Neural crest cell (in vitro differentiated cells): ENCODE measurements at regions not wholly inside any gene's neighbourhood (a gene's known extent, or its start where the extent isn't known, plus 50 kb on each side); places are given as distances from the start of the nearest gene placed in this dataset.

Experiments used
- DNase-seq: peaks from one replicate; pipeline ENCODE4 v3.0.0; 2021; ENCODE audit warnings: low read depth, mixed read lengths, low spot score
- H3K27ac Mint-ChIP-seq: one replicate; pipeline ENCODE4 v1.8.0; 2021; ENCODE audit warnings: mild to moderate bottlenecking, mixed read lengths; ENCODE audit not compliant: unreplicated experiment
- H3K27me3 Mint-ChIP-seq: 2 replicates; pipeline ENCODE4 v1.8.0; 2021; ENCODE audit warnings: low read depth, mild to moderate bottlenecking, mixed read lengths
- H3K36me3 Mint-ChIP-seq: 2 replicates; pipeline ENCODE4 v1.8.0; 2021; ENCODE audit warnings: low read depth, mild to moderate bottlenecking, mixed read lengths
- H3K4me1 Mint-ChIP-seq: 2 replicates; pipeline ENCODE4 v1.8.0; 2021; ENCODE audit warnings: mixed read lengths
- H3K4me3 Mint-ChIP-seq: one replicate; pipeline ENCODE4 v1.8.0; 2021; ENCODE audit warnings: mild to moderate bottlenecking, mixed read lengths
- H3K9me3 Mint-ChIP-seq: 2 replicates; pipeline ENCODE4 v1.8.0; 2021; ENCODE audit warnings: mixed read lengths
- CTCF ChIP-seq: fragments of 200-600 bp; sonication (generic); conservative IDR thresholded peaks from 2 replicates; pipeline ENCODE4 v1.5.0; 2021; ENCODE audit warnings: antibody characterized with exemption, mild to moderate bottlenecking

GRCh38 chr11:30758946-30759504, 172.9 kb upstream of the MPPED2 start:
- Mint-ChIP-seq H3K27ac (no peak overlapping the region), H3K27me3 (no peaks in the 10 kb centered on the region), H3K9me3 (peaks cover 21% of the 10 kb centered on the region), H3K4me3 (no peak overlapping the region), H3K4me1 (peaks cover 5% of the 10 kb centered on the region), H3K36me3 (peaks cover 4% of the 10 kb centered on the region)
- TF ChIP-seq CTCF, result no peak
- no peak for DNase-seq

GRCh38 chr11:30758518-30758917, 172.4 kb upstream of the MPPED2 start:
- no peak for DNase-seq
- Mint-ChIP-seq H3K36me3 (peaks cover 4% of the 10 kb centered on the region), H3K9me3 (peaks cover 18% of the 10 kb centered on the region), H3K4me1 (peaks cover 5% of the 10 kb centered on the region), H3K27ac (no peak overlapping the region), H3K27me3 (no peaks in the 10 kb centered on the region), H3K4me3 (no peak overlapping the region)
- TF ChIP-seq CTCF, result no peak

GRCh38 chr11:30758012-30758411, 171.9 kb upstream of the MPPED2 start:
- Mint-ChIP-seq H3K9me3 (peaks cover 13% of the 10 kb centered on the region), H3K27ac (no peak overlapping the region), H3K27me3 (no peaks in the 10 kb centered on the region), H3K4me1 (peaks cover 5% of the 10 kb centered on the region), H3K36me3 (peaks cover 1% of the 10 kb centered on the region), H3K4me3 (no peak overlapping the region)
- no peak for TF ChIP-seq CTCF
- no peak for DNase-seq

- H3K36me3 Mint-ChIP-seq, result no peaks in the 10 kb centered on the region
- H3K27ac Mint-ChIP-seq, result no peak overlapping the region
- TF ChIP-seq CTCF, result no peak
- peaks cover 26% of the 10 kb centered on the region for H3K4me1 Mint-ChIP-seq
- H3K9me3 Mint-ChIP-seq, result peaks cover 5% of the 10 kb centered on the region
- no peak for DNase-seq
- no peak overlapping the region for H3K4me3 Mint-ChIP-seq
- H3K27me3 Mint-ChIP-seq, result peaks cover 5% of the 10 kb centered on the region
Observed at GRCh38 chr11:30753994-30754393, 167.8 kb upstream of the MPPED2 start.

DNA sequence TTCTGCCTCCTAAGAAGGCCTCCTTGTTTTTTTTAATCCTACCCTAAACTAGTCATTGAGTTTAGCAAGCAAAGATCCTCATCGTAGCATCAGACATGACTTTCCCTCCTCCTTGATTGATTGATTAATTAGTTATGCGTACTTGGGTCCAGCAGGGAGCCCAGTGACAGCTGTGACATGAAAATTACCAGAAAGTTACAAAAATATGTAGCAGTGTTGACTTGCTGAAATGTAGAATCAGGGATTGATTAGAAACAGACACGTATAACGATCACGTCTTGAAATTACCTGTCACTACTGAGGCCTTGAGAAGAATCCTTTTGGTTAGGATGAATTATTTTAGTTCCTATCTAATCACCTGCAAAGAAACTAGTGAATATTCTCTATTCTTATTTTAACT, 167.4 kb upstream of the MPPED2 start:
- no peak for TF ChIP-seq CTCF
- no peak overlapping the region for H3K4me3 Mint-ChIP-seq
- peaks cover 5% of the 10 kb centered on the region for H3K9me3 Mint-ChIP-seq
- no peak overlapping the region for H3K27ac Mint-ChIP-seq
- no peak for DNase-seq
- no peaks in the 10 kb centered on the region for H3K36me3 Mint-ChIP-seq
- peaks cover 28% of the 10 kb centered on the region for H3K4me1 Mint-ChIP-seq
- H3K27me3 Mint-ChIP-seq, result peaks cover 5% of the 10 kb centered on the region
